ENCODE measurements at regions not wholly inside any gene's neighbourhood (a gene's known extent, or its start where the extent isn't known, plus 50 kb on each side); places are given as distances from the start of the nearest gene placed in this dataset.

DNA sequence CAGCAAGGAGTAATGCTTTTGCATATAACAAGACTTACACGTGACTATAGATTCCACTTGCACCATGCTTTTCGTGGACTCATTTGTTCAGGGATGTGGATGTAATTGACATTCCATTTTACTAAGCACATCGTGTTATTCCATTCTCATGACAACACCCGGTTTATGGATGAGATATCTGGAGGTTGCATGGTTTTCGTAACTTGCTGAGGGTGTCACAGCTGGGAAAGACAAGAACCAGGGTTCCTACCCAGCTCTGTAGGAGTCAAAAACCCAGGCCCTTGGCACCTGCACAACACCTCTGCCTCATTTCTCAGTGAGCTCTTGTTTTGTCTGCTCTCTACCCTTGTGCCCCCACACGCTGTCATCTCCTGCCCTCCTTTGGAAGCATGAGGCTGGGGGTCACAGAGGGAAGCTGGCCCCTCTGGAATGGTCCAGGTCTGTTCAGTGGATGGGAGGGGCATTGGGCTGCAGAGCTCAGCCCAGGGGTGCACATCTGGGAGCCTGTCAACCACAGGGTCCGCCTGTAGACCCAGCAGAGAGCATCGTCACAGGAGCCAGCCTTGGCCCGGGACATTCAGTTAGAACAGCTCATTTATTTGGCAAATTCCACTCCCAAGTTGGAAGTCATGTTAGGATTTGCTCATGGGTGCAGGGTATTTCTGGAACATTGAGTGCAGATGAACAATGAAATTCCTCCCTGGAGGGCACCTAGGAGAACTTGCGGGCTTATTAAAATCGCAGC lies 120.1 kb upstream of the TWIST2 start:
- DNase-seq, result no peak

DNA sequence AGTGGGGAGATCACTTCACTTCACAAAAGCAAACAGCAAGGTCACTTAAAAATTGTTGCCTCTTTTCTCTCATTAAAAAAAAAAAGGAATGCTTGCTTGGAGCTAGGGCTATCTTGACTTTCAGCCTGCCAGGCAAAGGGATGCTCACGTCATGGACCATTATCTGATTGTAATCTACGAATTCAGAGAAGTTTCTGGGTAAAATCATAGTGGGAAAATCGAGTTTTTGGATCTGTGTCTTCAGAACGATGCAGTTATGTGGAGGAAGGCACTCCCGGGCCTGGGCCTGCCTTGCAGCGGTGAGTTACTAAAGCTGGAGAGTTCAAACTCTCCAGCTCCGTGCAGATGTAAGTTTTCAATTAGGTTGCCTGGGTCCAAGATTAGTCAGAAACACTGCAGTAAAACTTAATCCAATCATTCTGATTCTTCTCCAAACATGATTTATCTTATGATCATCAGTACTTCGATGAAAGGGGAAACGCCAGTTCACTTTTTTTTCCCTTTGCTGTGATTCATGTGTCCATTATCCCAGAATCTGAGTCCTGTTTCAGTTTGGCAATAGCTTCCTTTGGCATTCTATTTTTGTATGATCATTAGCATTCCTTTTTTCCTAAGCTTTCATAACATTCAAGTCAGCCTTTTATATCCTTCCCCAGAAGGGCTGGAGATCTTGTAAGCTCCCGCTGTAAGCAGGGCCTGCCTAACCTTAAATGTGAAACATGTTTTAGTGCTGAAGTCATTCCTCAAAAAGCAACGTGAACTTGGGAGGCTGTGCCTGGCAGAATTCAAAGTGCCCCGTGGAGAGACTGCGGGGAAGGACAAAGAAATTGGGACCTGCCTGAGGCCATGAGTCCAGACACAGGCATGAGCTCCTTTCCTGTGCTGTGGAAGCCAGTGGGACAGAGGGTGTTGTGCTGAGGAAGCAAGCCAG lies 119.3 kb upstream of the TWIST2 start:
- no peak for DNase-seq

DNA sequence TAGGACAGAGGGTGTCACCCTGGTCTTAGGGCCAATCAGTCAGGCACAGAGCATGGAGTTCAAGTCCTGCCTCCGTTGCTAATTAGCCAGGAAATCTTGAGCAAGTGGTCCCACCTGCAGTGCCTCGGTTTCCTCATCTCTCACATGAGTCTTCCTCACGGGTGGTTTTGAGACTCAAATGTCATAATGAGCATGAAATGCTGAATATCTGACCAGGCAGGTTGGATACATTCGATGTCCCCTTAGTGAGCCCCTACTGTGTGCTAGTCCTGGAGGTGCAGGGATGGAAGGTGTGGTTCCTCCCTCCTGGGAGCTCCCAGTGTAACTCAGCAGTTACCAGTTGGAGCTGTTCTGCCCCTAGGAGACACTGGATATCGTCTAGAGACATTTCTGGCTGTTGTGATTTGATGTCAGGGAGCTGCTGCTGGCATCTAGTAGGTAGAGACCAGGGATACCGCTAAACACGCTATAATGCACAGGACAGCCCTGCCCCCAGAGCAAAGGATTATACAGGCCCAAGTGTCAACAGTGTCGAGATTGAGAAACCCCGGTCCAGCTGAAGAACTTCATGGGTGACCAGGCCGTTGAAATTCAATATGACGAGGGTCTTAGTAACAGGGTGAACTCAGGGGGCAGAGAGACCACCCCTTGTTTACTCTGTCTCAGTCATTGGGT lies 118.5 kb upstream of the TWIST2 start:
- DNase-seq, result no peak

DNA sequence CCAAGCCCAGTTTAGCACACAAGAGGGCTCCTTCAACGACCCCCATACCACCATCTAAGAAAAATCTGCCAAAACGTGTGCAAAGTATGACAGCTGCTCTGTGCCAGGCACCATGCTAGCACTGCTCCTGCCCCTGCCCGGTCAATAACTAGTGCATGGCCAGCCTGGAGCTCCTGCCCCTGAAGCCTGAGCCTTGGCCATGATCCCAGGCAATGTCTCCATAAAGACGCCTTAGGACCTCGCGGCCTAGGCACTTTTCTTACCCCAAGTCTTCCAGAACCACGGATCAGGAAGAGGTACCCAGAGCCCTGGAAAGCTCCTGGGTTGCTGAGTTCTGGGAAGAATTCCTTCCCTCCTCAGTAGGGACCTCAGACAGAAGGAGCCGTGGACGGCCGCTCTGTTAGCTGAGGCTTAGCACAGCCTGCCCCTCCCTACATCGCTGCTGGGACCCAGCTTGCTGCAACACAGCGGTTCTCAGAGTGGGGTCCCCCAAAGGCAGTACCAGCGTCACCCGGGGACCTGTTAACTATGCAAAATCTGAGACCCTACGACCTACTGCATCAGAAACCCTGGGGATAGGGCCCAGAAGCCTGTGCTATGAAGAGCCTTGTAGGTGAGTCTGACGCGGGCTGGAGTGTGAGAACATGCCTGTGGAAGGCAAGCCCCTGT lies 117.8 kb upstream of the TWIST2 start:
- DNase-seq, result no peak

DNA sequence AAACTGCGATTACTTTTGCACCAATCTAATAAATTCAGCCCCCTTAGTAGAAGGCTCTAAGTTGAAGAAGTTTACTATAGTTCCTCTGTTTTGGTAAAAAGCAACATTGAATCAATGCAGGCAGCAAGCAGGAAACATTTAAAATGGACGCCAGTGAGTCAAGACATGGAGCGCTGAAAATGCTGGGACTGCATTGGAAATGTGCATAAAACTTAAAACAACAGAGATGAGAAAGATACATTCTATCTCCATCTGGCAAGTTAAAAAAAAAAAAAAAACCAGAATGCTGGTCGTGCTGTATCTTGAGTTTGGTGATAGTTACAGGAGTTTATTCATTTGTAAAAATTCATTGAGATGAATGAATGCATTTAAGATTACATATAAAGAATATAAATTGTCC lies 117.0 kb upstream of the TWIST2 start:
- no peak for DNase-seq

DNA sequence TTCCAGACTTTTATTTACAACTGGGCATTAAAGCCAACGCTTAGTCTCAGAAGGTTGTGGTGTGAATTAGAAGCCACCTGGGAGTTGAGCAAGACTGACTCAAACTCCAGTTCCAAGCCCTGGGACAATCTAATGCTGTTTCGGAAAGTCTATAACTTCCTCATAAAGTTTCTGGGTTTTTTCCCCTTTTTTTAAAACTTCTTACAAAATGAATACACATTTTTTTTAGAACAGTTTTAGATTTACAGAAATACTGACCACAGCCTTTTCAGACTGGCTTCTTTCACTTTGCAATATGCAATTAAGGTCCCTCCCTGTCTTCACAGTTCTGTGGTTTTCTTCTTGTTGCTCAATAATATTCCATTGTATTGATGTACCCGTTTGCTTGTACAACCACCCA lies 115.9 kb upstream of the TWIST2 start:
- peak; percentile 78 to 80 for DNase-seq

DNA sequence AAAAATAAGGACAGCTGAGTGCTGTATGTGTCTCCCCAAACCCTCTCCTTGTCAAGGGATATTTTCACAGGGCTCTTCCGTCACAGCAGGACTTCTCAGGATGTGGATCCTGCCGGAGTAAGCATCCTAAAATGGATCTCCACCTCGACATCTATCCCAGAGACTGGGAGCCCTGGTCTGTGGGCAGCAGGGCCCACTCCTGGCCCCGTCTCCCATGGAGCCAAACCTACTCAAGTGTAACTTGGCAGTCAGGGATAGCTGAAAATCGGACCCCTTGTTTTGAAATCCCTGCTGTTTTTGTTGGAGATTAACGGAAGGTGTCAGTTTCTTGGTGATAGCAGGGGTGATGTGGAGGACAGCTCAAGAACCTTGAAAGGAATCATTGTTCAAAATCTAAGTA lies 109.0 kb upstream of the TWIST2 start:
- no peak for DNase-seq

DNA sequence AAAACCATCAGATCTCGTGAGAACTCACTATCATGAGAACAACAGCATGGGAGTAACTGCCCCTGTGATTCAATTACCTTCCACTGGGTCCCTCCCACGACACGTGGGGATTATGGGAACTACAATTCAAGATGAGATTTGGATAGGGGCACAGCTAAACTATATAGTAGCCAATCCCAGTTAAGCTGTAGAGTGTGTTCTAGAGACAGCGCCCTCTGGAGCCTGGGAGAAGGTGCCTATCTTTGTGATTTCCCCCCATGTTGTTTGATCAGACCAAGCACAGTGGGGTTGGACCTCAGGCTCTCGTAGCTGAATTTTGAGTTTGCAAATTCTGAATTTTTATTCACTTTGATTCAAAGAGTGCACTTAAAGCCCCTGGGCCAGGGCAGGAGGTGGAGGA lies 108.2 kb upstream of the TWIST2 start:
- DNase-seq, result no peak

DNA sequence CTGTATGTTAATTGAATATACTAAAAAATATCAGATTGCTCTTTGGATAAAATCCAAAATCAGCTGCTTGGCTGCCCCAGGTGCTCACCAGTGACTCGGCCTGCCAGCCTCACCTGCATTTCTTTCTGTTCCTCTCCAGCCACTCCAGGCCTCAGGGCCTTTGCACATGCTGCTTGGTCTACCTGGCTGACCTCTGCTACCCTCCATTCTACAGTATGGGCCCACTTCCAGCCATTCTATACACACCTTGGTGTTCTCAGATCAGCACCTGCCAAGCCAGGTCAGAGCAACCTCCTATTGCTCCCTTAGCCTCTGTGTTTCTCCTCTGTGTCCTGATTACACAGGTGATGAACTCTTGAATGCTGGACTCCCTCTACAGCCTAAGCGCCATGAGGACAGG lies 106.6 kb upstream of the TWIST2 start:
- DNase-seq, result no peak

DNA sequence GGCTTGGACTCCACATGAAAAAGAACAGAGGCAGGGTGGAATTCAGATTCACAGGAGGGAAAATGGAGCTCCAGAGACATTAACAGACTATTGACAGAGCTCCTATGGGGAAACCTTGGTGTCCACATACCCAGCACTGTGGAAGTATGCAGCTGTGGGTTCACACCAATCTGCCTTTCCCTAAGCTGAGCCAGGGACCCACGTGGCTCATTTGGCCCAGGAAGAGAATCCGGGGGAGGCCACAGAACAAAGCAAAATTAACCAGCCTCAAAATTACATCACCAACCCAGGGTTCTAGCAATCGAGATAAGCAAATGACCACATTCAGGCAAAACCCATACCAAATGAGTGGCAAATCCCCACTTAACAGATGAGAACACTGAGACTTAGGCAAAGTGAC lies 105.8 kb upstream of the TWIST2 start:
- DNase-seq, result no peak

DNA sequence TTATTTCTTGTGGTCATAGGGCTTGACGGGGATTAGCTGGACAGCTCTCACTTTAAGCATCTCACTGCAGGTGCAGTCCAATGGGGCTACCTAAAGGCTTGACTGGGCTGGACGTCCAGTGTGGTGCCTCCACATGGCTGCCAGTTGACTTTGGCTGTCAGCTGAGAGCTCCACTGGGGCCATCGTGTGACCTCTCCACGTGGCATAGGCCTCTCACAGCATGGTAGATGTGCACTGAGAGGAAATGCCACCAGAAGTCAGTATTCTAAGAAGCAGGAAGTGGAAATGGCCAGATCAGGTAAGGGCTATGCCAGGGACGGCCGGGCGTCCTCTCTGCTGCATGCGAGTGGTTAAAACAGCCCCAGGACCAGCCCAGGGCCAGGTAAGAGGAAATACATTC lies 105.2 kb upstream of the TWIST2 start:
- DNase-seq, result no peak

DNA sequence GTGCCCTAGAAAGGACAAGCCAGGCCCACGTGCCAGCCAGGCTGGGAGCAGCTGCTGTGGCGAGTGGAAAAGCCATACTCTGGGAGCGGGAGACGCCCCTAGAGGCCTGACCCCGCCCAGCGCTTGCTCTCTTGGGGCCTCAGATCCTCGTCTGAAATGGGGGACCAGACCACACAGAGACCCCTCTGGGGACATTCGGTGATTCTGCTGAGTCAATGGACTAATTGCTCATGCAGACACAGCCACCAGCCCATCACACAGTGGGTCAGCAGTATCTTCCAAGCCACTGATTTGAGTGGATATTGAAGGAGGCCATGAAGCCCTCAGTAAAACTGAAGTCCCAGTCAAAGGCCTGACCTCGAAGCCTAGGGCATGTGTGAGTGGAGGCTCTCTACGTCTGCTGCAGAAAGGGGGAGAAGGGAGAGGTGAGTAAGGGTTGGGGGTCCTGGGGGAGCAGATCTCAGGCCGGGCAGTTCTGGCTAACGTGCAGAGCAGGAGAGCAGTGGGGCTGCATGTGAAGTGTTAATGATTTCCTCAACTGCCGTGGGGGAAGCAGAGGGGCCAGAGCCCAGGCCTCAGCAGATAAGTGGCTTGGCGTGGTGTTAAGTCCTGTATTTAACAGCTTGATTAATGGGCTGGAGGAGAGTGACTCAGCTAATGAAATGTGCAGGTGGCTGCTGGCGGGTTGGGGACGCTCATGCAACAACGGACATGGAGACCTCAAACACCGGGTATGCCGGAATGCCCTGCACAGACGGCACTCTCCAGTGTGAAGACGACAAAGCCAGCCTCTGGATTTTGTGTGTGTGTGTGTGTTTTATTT lies 104.4 kb upstream of the TWIST2 start:
- no peak for DNase-seq

DNA sequence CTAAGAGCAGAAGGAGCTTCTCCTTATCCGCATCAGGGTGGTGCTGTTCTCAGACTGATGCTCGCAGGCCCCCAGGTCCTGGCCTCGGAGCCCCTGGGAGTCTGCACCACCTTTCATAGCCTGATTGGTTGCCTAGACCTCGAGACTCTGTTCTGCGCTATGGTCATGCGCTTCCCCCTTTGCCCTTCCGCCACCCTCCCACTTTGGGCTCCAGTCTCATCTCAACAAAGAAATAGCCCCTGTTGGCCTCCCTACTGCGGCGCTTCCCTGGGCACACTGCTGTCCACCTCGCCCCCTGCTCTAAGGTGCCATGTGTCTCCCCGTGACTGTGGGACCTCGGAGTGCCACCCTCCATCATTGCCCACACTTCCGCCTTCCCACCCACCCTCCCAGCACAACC lies 102.9 kb upstream of the TWIST2 start:
- no peak for DNase-seq

DNA sequence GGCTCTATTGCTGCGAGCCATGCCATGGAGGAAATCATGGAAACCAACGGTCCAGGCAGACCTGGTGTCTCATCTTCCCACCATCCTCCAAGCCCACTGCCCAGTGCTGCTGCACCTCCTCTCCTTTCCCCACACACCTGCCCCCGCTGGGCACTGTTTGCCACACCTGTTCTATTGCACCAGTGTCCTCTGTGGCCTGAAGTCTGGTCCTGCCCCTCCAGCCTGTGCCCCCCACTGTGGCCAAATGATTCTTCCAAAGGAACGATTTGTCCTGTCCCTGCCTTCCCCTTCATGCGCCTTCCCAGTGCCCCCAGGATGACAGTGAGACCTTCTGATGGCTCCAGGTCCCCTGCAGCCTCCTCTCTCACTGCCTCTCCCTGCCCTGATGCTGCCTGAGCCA lies 101.9 kb upstream of the TWIST2 start:
- DNase-seq, result no peak

DNA sequence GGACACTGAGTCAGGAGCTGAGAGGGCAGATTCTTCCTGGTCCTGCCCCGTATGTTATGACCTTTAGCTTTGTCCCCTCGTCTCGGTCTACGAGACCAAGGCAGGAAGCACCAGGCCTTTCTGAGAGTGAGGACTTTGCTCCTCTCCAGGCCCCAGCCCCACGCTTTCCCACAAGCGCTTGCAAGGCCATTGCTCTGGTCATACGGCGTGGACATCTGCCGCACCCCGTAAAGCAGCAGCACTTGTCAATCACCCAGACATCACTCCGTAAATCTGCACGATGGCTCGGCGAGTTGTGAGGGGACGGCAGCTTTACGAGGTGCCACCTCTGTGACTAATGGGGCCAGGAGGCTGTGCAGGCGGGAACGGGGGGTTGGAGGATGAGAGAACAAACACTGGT lies 100.8 kb upstream of the TWIST2 start:
- no peak for DNase-seq

DNA sequence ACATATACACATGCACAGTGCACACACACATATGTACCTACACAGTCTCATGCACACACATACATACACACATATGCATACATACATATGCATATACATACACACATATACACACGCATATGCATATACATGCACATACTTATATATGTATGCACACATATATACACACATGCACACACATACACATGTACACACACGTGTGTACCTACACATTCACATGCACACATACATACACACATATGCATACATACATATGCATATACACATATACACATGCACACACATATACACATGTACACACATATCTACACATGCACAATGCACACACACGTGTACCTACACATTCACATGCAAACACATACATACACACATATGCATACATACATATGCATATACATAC lies 100.3 kb upstream of the TWIST2 start:
- DNase-seq, result no peak

DNA sequence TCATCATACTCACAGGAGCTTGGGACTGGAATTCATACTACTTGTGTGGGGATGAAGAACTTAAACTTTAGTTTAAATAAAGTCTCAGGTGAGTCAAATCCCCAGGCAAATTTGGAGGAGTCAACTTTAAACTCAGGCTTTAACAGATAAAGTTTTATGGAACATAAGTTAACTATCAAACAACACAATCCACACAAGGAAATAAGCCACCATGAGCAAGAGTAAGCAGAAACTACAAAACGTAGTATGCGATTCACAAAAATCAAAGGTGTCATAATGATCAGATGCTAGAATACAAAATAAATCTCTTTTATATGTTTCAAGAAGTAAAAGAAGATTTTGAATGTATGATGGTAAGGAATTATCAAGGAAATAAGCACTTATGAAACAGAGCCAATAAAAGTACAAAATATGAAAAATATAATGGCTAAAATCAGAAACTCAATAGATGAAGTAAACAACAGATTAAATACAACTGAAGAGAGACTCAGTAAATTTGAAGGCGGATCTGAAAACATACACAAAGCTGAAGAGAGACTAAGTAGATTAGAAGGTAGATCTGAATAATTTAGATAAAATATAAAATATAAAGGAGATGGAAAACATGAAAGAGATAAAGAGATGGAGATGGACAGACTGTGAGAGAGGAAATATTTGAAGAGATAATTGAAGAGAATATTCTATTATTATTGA lies 97.5 kb upstream of the TWIST2 start:
- no peak for DNase-seq

DNA sequence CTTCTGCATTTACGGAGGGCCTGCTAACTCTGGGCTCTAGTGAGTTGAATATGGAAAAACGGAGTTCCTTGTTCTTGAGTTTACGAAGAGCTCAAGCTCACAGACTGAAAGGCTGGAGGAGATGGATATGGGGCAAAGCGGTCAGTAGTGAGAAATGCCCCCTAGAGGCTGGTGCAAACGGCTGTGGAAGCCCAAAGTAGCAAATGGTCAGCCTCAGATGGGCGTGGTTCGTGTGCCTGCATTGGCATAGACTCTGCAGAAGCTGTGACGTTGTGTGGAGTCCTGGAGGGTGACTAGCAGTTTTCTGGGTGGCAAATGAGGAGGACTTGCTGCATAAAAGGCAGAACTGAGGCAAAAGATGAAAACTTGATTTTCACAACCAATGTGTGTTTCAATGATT lies 93.6 kb upstream of the TWIST2 start:
- DNase-seq, result peak in 1 of 2 donors; percentile 8

DNA sequence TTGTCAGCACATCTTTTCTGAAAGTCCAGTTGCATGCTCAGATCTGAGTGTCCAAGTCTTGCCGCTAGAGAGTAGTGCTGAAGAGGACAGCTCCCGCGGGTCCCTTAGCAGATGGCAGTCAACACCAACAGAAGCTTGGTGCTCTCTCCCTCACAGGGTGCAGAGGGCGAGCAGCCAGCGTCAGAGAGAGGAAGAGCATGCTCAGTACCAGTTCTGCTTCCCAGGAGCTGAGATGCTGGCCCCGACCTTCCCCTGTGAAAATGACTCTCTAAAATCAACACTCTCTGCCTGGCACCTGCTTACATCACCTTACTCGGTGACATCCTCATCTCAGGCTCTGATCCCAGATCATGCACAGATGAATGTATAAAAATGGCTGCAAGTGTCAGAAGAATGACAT lies 86.0 kb upstream of the TWIST2 start:
- DNase-seq, result no peak

DNA sequence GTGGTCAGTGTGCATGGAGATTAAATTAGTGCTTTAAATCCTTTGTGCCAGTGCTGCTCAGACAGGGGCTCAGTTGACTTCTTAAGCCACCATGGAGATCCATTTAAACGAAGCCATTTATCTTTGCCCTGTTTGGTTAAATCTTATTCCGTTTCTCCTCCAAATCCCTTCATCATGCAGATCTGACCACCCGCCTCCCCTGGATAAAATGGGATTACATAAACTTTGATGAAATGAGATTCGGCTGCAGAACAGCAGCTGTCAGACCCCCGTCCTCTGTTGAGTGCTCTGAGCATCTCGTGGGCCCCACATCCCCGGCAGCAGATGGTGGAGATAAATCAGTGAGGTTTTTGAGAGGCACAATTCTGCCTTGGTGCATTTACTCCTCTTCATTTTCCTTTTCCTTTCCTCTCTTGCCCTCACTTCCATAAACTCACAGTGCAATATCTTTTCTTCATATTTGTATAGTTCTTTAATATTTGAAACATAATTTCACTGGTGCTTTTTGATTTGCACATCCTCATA lies 84.4 kb upstream of the TWIST2 start:
- DNase-seq, result no peak

DNA sequence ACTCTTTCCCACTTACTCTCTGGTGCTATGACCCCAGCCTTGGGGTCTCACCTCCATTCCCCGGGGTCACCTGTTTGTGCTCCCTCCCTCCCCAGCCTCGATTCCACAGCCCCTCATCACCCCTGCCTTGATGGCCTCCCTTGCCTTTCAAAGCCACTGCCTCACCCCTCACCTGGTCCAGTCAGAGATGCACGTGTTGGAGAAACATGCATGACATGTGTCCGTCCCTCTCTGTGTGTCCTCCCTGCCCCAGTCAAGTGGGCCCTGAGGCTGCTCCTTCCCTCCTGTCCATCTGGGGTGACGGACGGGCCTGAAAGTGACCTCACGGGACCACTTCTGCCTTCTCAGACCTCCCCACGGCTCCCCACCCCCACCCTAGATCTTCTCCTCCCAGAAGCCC lies 82.3 kb upstream of the TWIST2 start:
- DNase-seq, result no peak

Data from inflammatory macrophage treated with lipopolysaccharide for 1 hour (primary cell).